Fibroblast of lung (primary cell): ENCODE measurements at regions not wholly inside any gene's neighbourhood (a gene's known extent, or its start where the extent isn't known, plus 50 kb on each side); places are given as distances from the start of the nearest gene placed in this dataset.

Experiments
- CTCF ChIP-seq, 2 donors: IDR thresholded peaks in 1 of 2; conservative IDR thresholded peaks in 1 of 2; 1 replicate in 1 of 2; 2 replicates in 1 of 2; pipeline ENCODE4 v1.5.1; 2011 to 2012; ENCODE audit warnings: low read length in 2 of 2, control low read depth in 1 of 2, inconsistent platforms in 1 of 2, low read depth in 1 of 2, mild to moderate bottlenecking in 1 of 2
- EZH2 ChIP-seq: IDR thresholded peaks from 2 replicates; pipeline ENCODE4 v1.5.1; 2012; ENCODE audit warnings: low read length, control low read depth, mild to moderate bottlenecking; ENCODE audit errors: missing control alignments

DNA sequence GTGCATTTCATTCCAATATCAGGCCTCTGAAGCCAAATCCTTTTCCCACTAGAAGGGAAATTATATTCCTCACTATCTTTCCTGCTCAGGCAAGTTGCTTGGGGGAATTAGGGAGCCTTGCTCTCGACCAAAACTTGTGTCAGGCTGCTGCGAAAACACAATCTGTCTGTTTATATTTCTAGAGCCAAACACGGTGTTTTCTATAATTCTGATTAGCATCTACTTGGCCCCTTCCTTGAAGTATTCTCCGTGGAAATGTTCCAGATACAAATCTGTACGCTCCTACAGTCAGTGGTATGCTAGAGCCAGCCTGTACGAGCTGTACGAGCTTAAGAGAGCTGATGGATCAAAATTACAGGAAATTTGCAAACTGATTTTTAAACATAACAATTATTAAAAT, 299.3 kb upstream of the SALL1 start:
- TF ChIP-seq CTCF (conservative IDR thresholded peaks at IDR 0.05 in 1 of 2, IDR thresholded peaks at IDR 0.05 in 1 of 2; ENCODE audit: low read depth in 1 of 2, low read length in 2 of 2) (no peak), EZH2 (no peak)
